ENCODE measurements at regions not wholly inside any gene's neighbourhood (a gene's known extent, or its start where the extent isn't known, plus 50 kb on each side); places are given as distances from the start of the nearest gene placed in this dataset.

DNA sequence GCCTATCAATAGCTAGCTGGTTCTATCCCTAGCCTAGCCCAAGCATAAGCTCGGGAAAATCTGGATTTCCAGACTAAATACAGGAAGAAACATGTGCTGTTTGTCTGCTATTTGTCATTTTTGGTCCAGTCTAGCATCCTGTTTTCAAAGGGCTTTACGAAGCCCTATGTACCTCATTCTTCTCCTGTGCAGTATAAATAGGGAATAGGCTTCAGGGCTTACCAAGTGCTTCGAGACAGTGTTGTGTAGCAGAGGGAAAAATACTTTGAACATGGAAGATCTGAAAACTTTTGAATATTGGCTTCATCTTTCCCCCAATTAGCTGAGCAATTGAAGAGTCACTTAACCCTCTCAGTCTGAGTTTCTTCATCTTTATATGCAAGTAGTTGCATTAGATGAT is 679.8 kb downstream of the TDRD15 start:
- TF ChIP-seq, protein P1, sequence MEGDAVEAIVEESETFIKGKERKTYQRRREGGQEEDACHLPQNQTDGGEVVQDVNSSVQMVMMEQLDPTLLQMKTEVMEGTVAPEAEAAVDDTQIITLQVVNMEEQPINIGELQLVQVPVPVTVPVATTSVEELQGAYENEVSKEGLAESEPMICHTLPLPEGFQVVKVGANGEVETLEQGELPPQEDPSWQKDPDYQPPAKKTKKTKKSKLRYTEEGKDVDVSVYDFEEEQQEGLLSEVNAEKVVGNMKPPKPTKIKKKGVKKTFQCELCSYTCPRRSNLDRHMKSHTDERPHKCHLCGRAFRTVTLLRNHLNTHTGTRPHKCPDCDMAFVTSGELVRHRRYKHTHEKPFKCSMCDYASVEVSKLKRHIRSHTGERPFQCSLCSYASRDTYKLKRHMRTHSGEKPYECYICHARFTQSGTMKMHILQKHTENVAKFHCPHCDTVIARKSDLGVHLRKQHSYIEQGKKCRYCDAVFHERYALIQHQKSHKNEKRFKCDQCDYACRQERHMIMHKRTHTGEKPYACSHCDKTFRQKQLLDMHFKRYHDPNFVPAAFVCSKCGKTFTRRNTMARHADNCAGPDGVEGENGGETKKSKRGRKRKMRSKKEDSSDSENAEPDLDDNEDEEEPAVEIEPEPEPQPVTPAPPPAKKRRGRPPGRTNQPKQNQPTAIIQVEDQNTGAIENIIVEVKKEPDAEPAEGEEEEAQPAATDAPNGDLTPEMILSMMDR (IDR thresholded peaks at IDR 0.05 in 4 of 5, conservative IDR thresholded peaks at IDR 0.05 in 1 of 5) = no peak
- no peak for TF ChIP-seq POLR2A (IDR thresholded peaks at IDR 0.05)

Data from gastrocnemius medialis (tissue), 4 donors.